SK-N-SH treated with all-trans-retinoic acid at 6 μM for 48 hours (cell line): ENCODE measurements at regions not wholly inside any gene's neighbourhood (a gene's known extent, or its start where the extent isn't known, plus 50 kb on each side); places are given as distances from the start of the nearest gene placed in this dataset.

Experiments
- BACH2 ChIP-seq: fragments of 250-450 bp; sonication (Bioruptor Pico); IDR thresholded peaks from 2 replicates; pipeline ENCODE4 v1.9.0; 2021; ENCODE audit warnings: mild to moderate bottlenecking, borderline replicate concordance
- CSRNP3 ChIP-seq: fragments of 250-450 bp; sonication (Bioruptor Pico); IDR thresholded peaks from 2 replicates; pipeline ENCODE4 v1.5.1; 2021; ENCODE audit warnings: mild to moderate bottlenecking, moderate library complexity
- ISL1 ChIP-seq: fragments of 250-450 bp; sonication (Bioruptor Pico); IDR thresholded peaks from 2 replicates; pipeline ENCODE4 v2.1.2; 2022; ENCODE audit warnings: mild to moderate bottlenecking, moderate library complexity
- PATZ1 ChIP-seq: fragments of 250-450 bp; sonication (Bioruptor Pico); IDR thresholded peaks from 2 replicates; pipeline ENCODE4 v1.8.0; 2020; ENCODE audit warnings: mild to moderate bottlenecking, moderate library complexity, borderline replicate concordance
- RARB ChIP-seq: fragments of 250-450 bp; sonication (Bioruptor Pico); IDR thresholded peaks from 2 replicates; pipeline ENCODE4 v1.8.0; 2021; ENCODE audit warnings: mild to moderate bottlenecking, moderate library complexity
- TCF4 ChIP-seq: fragments of 250-450 bp; sonication (Bioruptor Pico); IDR thresholded peaks from 2 replicates; pipeline ENCODE4 v1.8.0; 2021; ENCODE audit warnings: mild to moderate bottlenecking, moderate library complexity, borderline replicate concordance
- TSHZ2 ChIP-seq: fragments of 250-450 bp; sonication (Bioruptor Pico); IDR thresholded peaks from 2 replicates; pipeline ENCODE4 v1.5.0; 2020; ENCODE audit warnings: mild to moderate bottlenecking, moderate library complexity
- ZC3H10 ChIP-seq: fragments of 250-450 bp; sonication (Bioruptor Pico); IDR thresholded peaks from 2 replicates; pipeline ENCODE4 v1.5.1; 2021; ENCODE audit warnings: mild to moderate bottlenecking, moderate library complexity
- ZFP30 ChIP-seq: fragments of 450-650 bp; formaldehyde crosslinking; IDR thresholded peaks from 2 replicates; pipeline ENCODE4 v1.5.0; 2022; ENCODE audit warnings: mild to moderate bottlenecking, moderate library complexity
- ZNF70 ChIP-seq: fragments of 450-650 bp; formaldehyde crosslinking; IDR thresholded peaks from 2 replicates; pipeline ENCODE4 v1.5.0; 2020; ENCODE audit warnings: mild to moderate bottlenecking, moderate library complexity
- ZNF8 ChIP-seq: fragments of 450-650 bp; formaldehyde crosslinking; IDR thresholded peaks from 2 replicates; pipeline ENCODE4 v1.5.0; 2020; ENCODE audit warnings: mild to moderate bottlenecking, moderate library complexity
- TF ChIP-seq, protein P1 (sequence below): fragments of 250-450 bp; sonication (Bioruptor Pico); IDR thresholded peaks from 2 replicates; pipeline ENCODE4 v1.5.1; 2020; ENCODE audit warnings: low read depth, mild to moderate bottlenecking, moderate library complexity

DNA sequence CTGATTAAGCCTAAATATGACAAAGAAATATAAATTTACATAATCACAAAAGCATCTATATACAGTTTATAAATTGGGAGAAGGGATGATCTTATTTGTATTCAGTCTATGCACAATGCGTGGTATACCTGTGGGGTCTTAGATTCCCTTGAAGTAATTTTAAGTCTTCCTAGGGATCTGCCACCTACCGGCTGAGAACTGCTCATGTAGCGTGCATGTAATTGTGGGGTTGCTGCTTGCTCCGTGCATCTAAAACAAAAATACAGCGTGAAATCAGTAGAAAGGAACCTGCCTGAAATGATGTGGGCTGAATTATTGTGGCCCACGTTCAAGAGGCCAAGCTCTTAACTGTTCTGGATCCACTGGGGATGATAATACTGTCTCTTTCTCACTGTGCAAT is 187.3 kb downstream of the MBOAT1 start:
- TF ChIP-seq ZC3H10 (CRISPR knock-in tag) (no peak), PATZ1 (CRISPR knock-in tag) (no peak), CSRNP3 (CRISPR knock-in tag) (no peak), ZNF70 (CRISPR knock-in tag) (no peak), TSHZ2 (CRISPR knock-in tag) (no peak), RARB (no peak), TCF4 (no peak), ZNF8 (CRISPR knock-in tag) (no peak), BACH2 (CRISPR knock-in tag) (no peak), ZFP30 (no peak), ISL1 (CRISPR knock-in tag) (no peak)
- TF ChIP-seq, protein P1, sequence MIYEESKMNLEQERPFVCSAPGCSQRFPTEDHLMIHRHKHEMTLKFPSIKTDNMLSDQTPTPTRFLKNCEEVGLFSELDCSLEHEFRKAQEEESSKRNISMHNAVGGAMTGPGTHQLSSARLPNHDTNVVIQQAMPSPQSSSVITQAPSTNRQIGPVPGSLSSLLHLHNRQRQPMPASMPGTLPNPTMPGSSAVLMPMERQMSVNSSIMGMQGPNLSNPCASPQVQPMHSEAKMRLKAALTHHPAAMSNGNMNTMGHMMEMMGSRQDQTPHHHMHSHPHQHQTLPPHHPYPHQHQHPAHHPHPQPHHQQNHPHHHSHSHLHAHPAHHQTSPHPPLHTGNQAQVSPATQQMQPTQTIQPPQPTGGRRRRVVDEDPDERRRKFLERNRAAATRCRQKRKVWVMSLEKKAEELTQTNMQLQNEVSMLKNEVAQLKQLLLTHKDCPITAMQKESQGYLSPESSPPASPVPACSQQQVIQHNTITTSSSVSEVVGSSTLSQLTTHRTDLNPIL, result no peak
